Activated CD4-positive, alpha-beta T cell treated with anti-CD3 and anti-CD28 coated beads for 36 hours (primary cell): ENCODE measurements at regions not wholly inside any gene's neighbourhood (a gene's known extent, or its start where the extent isn't known, plus 50 kb on each side); places are given as distances from the start of the nearest gene placed in this dataset.

Experiments used
- ATAC-seq: fragments of 200-7000 bp; cut with Tn5 transposase; one replicate; pipeline ENCODE4 v1.10.0; 2021; ENCODE audit warnings: mild to moderate bottlenecking, moderate library complexity
- CTCF ChIA-PET: fragments of 350-600 bp; sonication (Branson Sonifier 250); formaldehyde crosslinking; loops from one replicate; lab custom pipeline; 2021; ENCODE audit warnings: antibody characterized with exemption; lab: Charles Lee
- POLR2A ChIA-PET: fragments of 350-600 bp; sonication (Branson Sonifier 250); formaldehyde crosslinking; loops from one replicate; lab custom pipeline; 2021; ENCODE audit warnings: antibody characterized with exemption, inconsistent platforms; lab: Charles Lee
- DNase-seq: peaks from one replicate; pipeline ENCODE4 v3.0.0-alpha.2; 2020
- H3K27ac Mint-ChIP-seq: one replicate; pipeline ENCODE4 v1.8.0; 2021; ENCODE audit warnings: mixed read lengths
- H3K27me3 Mint-ChIP-seq: one replicate; pipeline ENCODE4 v1.8.0; 2021; ENCODE audit warnings: mixed read lengths
- H3K36me3 Mint-ChIP-seq: one replicate; pipeline ENCODE4 v1.8.0; 2021; ENCODE audit warnings: low read depth, mixed read lengths
- H3K4me1 Mint-ChIP-seq: one replicate; pipeline ENCODE4 v1.8.0; 2021; ENCODE audit warnings: mixed read lengths
- H3K4me3 Mint-ChIP-seq: one replicate; pipeline ENCODE4 v1.8.0; 2021; ENCODE audit warnings: mild to moderate bottlenecking, moderate library complexity, mixed read lengths
- H3K9me3 Mint-ChIP-seq: one replicate; pipeline ENCODE4 v1.8.0; 2021; ENCODE audit warnings: low read depth, mixed read lengths
- intact Hi-C, 2 experiments: fragments of 100-400 bp; cut with DNase I in 1 of 2; cut with micrococcal nuclease in 1 of 2; formaldehyde crosslinking; loops; one replicate each; pipeline versions ENCODE4 v1.14.2 to v1.15.1; 2022 to 2024; cut with DNase I, micrococcal nuclease

- ATAC-seq (peak; percentile 47), DNase-seq (peak; percentile 35)
- Mint-ChIP-seq H3K36me3 (no peaks in the 10 kb centered on the region), H3K9me3 (no peaks in the 10 kb centered on the region), H3K4me3 (no peak overlapping the region), H3K4me1 (peaks cover 22% of the 10 kb centered on the region), H3K27me3 (no peaks in the 10 kb centered on the region), H3K27ac (peak overlapping the region; percentile 64)
- intact Hi-C loops: loop anchor here (1.0 to 5.0 kb wide), 4 partner anchors 134 to 217 kb away; no protein-coding TSS in a partner anchor
- ChIA-PET CTCF (interaction anchor here (2.0 kb wide), 1 partner anchor 40 kb away, joined by 4 read pairs; no protein-coding TSS in a partner anchor), POLR2A (no interaction called here)
Measured at GRCh38 chr11:82003671-82004515, 729.8 kb downstream of the FAM181B start.

- no peak overlapping the region for H3K4me3 Mint-ChIP-seq
- POLR2A ChIA-PET: no interaction called here
- ATAC-seq (no peak), DNase-seq (no peak)
- H3K4me1 Mint-ChIP-seq: peaks cover 22% of the 10 kb centered on the region
- intact Hi-C loops: loop anchor here in 1 of 2 experiments (1.0 to 5.0 kb wide), 2 partner anchors 134 to 216 kb away; no protein-coding TSS in a partner anchor
- H3K27me3 Mint-ChIP-seq: no peaks in the 10 kb centered on the region
- no peaks in the 10 kb centered on the region for H3K9me3 Mint-ChIP-seq
- H3K36me3 Mint-ChIP-seq: no peaks in the 10 kb centered on the region
- no peak overlapping the region for H3K27ac Mint-ChIP-seq
- CTCF ChIA-PET: interaction anchor here (2.0 kb wide), 1 partner anchor 40 kb away, joined by 4 read pairs; no protein-coding TSS in a partner anchor
Measured at GRCh38 chr11:82003024-82003423, 730.6 kb downstream of the FAM181B start.

GRCh38 chr11:81995889-81996288 is 737.8 kb downstream of the FAM181B start:
- ATAC-seq (no peak), DNase-seq (no peak)
- ChIA-PET CTCF (no interaction called here), POLR2A (no interaction called here)
- no peak overlapping the region for H3K27ac Mint-ChIP-seq
- intact Hi-C loops: no loop called here
- H3K9me3 Mint-ChIP-seq: no peaks in the 10 kb centered on the region
- H3K36me3 Mint-ChIP-seq: no peaks in the 10 kb centered on the region
- H3K4me1 Mint-ChIP-seq: no peaks in the 10 kb centered on the region
- no peak overlapping the region for H3K4me3 Mint-ChIP-seq
- no peaks in the 10 kb centered on the region for H3K27me3 Mint-ChIP-seq

GRCh38 chr11:81993755-81994154 is 739.9 kb downstream of the FAM181B start:
- no peaks in the 10 kb centered on the region for H3K36me3 Mint-ChIP-seq
- ATAC-seq: no peak
- H3K4me3 Mint-ChIP-seq: no peak overlapping the region
- H3K27me3 Mint-ChIP-seq: no peaks in the 10 kb centered on the region
- H3K4me1 Mint-ChIP-seq: no peaks in the 10 kb centered on the region
- ChIA-PET CTCF (no interaction called here), POLR2A (no interaction called here)
- intact Hi-C loops: no loop called here
- H3K27ac Mint-ChIP-seq: no peak overlapping the region
- DNase-seq: no peak
- no peaks in the 10 kb centered on the region for H3K9me3 Mint-ChIP-seq

GRCh38 chr11:81990659-81991443 is 742.8 kb downstream of the FAM181B start:
- Mint-ChIP-seq H3K4me1 (no peaks in the 10 kb centered on the region), H3K9me3 (peaks cover 2% of the 10 kb centered on the region), H3K27ac (no peak overlapping the region), H3K27me3 (no peaks in the 10 kb centered on the region), H3K4me3 (no peak overlapping the region), H3K36me3 (no peaks in the 10 kb centered on the region)
- ATAC-seq (no peak), DNase-seq (no peak)
- intact Hi-C loops: no loop called here
- CTCF ChIA-PET: interaction anchor here (0.6 kb wide), 1 partner anchor 236 kb away, joined by 3 read pairs; no protein-coding TSS in a partner anchor
- POLR2A ChIA-PET: no interaction called here

GRCh38 chr11:81989093-81989492 is 744.6 kb downstream of the FAM181B start:
- CTCF ChIA-PET: no interaction called here
- Mint-ChIP-seq H3K4me1 (no peaks in the 10 kb centered on the region), H3K27ac (no peak overlapping the region), H3K4me3 (no peak overlapping the region), H3K36me3 (no peaks in the 10 kb centered on the region), H3K27me3 (peaks cover 2% of the 10 kb centered on the region), H3K9me3 (peaks cover 7% of the 10 kb centered on the region)
- intact Hi-C loops: no loop called here
- no peak for ATAC-seq
- no peak for DNase-seq
- POLR2A ChIA-PET: no interaction called here

GRCh38 chr11:81987829-81988472 is 745.7 kb downstream of the FAM181B start:
- DNase-seq: no peak
- ChIA-PET CTCF (no interaction called here), POLR2A (no interaction called here)
- H3K4me3 Mint-ChIP-seq: no peak overlapping the region
- H3K36me3 Mint-ChIP-seq: no peaks in the 10 kb centered on the region
- H3K27me3 Mint-ChIP-seq: peaks cover 2% of the 10 kb centered on the region
- peaks cover 7% of the 10 kb centered on the region for H3K9me3 Mint-ChIP-seq
- no peak overlapping the region for H3K27ac Mint-ChIP-seq
- no peaks in the 10 kb centered on the region for H3K4me1 Mint-ChIP-seq
- ATAC-seq: no peak
- intact Hi-C loops: no loop called here

- ChIA-PET POLR2A (no interaction called here), CTCF (no interaction called here)
- Mint-ChIP-seq H3K27me3 (peaks cover 2% of the 10 kb centered on the region), H3K36me3 (no peaks in the 10 kb centered on the region), H3K4me1 (no peaks in the 10 kb centered on the region), H3K4me3 (no peak overlapping the region), H3K9me3 (peaks cover 7% of the 10 kb centered on the region), H3K27ac (no peak overlapping the region)
- intact Hi-C loops: no loop called here
- no peak for ATAC-seq
- no peak for DNase-seq
Measured at GRCh38 chr11:81986556-81987161, 747.0 kb downstream of the FAM181B start.

GRCh38 chr11:81979448-81979847 is 754.2 kb downstream of the FAM181B start:
- no peak overlapping the region for H3K4me3 Mint-ChIP-seq
- no peak for DNase-seq

GRCh38 chr11:81975261-81975900 is 758.3 kb downstream of the FAM181B start:
- H3K9me3 Mint-ChIP-seq: peaks cover 6% of the 10 kb centered on the region
- H3K4me1 Mint-ChIP-seq: no peaks in the 10 kb centered on the region
- no peaks in the 10 kb centered on the region for H3K27me3 Mint-ChIP-seq
- H3K36me3 Mint-ChIP-seq: no peaks in the 10 kb centered on the region
- intact Hi-C loops: no loop called here
- no peak overlapping the region for H3K4me3 Mint-ChIP-seq
- ATAC-seq (no peak), DNase-seq (no peak)
- no peak overlapping the region for H3K27ac Mint-ChIP-seq
- POLR2A ChIA-PET: no interaction called here
- CTCF ChIA-PET: no interaction called here

More at GRCh38 chr11:81979448-81979847, 754.2 kb downstream of the FAM181B start:
- Mint-ChIP-seq H3K4me1 (no peaks in the 10 kb centered on the region), H3K36me3 (no peaks in the 10 kb centered on the region), H3K27ac (no peak overlapping the region), H3K9me3 (peaks cover 7% of the 10 kb centered on the region), H3K27me3 (no peaks in the 10 kb centered on the region)
- CTCF ChIA-PET: no interaction called here
- POLR2A ChIA-PET: no interaction called here
- intact Hi-C loops: no loop called here
- no peak for ATAC-seq

GRCh38 chr11:81970886-81971285 is 762.8 kb downstream of the FAM181B start:
- no peaks in the 10 kb centered on the region for H3K27me3 Mint-ChIP-seq

More at GRCh38 chr11:81970886-81971285, 762.8 kb downstream of the FAM181B start:
- POLR2A ChIA-PET: no interaction called here
- Mint-ChIP-seq H3K27ac (no peak overlapping the region), H3K9me3 (no peaks in the 10 kb centered on the region), H3K36me3 (no peaks in the 10 kb centered on the region), H3K4me3 (no peak overlapping the region), H3K4me1 (no peaks in the 10 kb centered on the region)
- CTCF ChIA-PET: interaction anchor here (0.7 kb wide), 1 partner anchor 13 kb away, joined by 4 read pairs; no protein-coding TSS in a partner anchor
- no peak for ATAC-seq
- no peak for DNase-seq
- intact Hi-C loops: no loop called here
